GM23338 (cell line): ENCODE measurements at regions not wholly inside any gene's neighbourhood (a gene's known extent, or its start where the extent isn't known, plus 50 kb on each side); places are given as distances from the start of the nearest gene placed in this dataset.

Experiments
- ATAC-seq: fragments of 200-7000 bp; cut with Tn5 transposase; 3 replicates; pipeline ENCODE4 v1.9.1; 2020
- DNase-seq: peaks from one replicate; pipeline ENCODE4 v3.0.0-alpha.2; 2015; ENCODE audit warnings: low spot score
- H2AFZ ChIP-seq: fragments of 200-600 bp; sonication (generic); 2 replicates; pipeline ENCODE4 v1.8.0; 2016; ENCODE audit warnings: antibody characterized with exemption, mild to moderate bottlenecking, moderate library complexity
- H3F3A ChIP-seq: fragments of 200-600 bp; sonication (generic); replicated peaks from 2 replicates; pipeline ENCODE4 v1.8.0; 2017; ENCODE audit warnings: antibody characterized with exemption, mixed run types, low read depth
- H3K27ac ChIP-seq: fragments of 200-600 bp; sonication (generic); 2 replicates; pipeline ENCODE4 v1.6.1; 2016; ENCODE audit warnings: low read depth
- H3K27me3 ChIP-seq: fragments of 200-600 bp; sonication (generic); 2 replicates; pipeline ENCODE4 v1.8.0; 2016; ENCODE audit warnings: mild to moderate bottlenecking, mixed run types, moderate library complexity; ENCODE audit not compliant: insufficient read depth
- H3K36me3 ChIP-seq: fragments of 200-600 bp; sonication (generic); 2 replicates; pipeline ENCODE4 v1.8.0; 2016; ENCODE audit warnings: mild to moderate bottlenecking; ENCODE audit not compliant: insufficient read depth
- H3K4me1 ChIP-seq: fragments of 200-600 bp; sonication (generic); 2 replicates; pipeline ENCODE4 v1.8.0; 2016; ENCODE audit warnings: mild to moderate bottlenecking, moderate library complexity; ENCODE audit not compliant: insufficient read depth
- H3K4me2 ChIP-seq: fragments of 200-600 bp; sonication (generic); 2 replicates; pipeline ENCODE4 v1.7.1; 2017; ENCODE audit warnings: mixed run types
- H3K4me3 ChIP-seq: fragments of 200-600 bp; sonication (generic); 2 replicates; pipeline ENCODE4 v1.6.1; 2016; ENCODE audit warnings: mixed run types
- H3K79me2 ChIP-seq: fragments of 200-600 bp; sonication (generic); replicated peaks from 2 replicates; pipeline ENCODE4 v1.8.0; 2017; ENCODE audit warnings: mild to moderate bottlenecking; ENCODE audit not compliant: insufficient read depth
- H3K9me2 ChIP-seq: fragments of 200-600 bp; sonication (generic); 2 replicates; pipeline ENCODE4 v1.8.0; 2017; ENCODE audit not compliant: insufficient read depth
- H4K20me1 ChIP-seq: fragments of 200-600 bp; sonication (generic); replicated peaks from 2 replicates; pipeline ENCODE4 v1.8.0; 2017; ENCODE audit warnings: mild to moderate bottlenecking; ENCODE audit not compliant: insufficient read depth
- H3K27ac Mint-ChIP-seq: 2 replicates; pipeline ENCODE4 v1.8.0; 2020; ENCODE audit warnings: inconsistent platforms, mild to moderate bottlenecking, moderate library complexity, mixed read lengths
- H3K27me3 Mint-ChIP-seq: 3 replicates; pipeline ENCODE4 v1.8.0; 2022; ENCODE audit warnings: low read depth, mild to moderate bottlenecking, moderate library complexity, mixed read lengths, inconsistent platforms; ENCODE audit not compliant: insufficient read depth, poor library complexity
- H3K36me3 Mint-ChIP-seq: 3 replicates; pipeline ENCODE4 v1.8.0; 2021; ENCODE audit warnings: low read depth, mild to moderate bottlenecking, inconsistent platforms, moderate library complexity, mixed read lengths
- H3K4me1 Mint-ChIP-seq: 3 replicates; pipeline ENCODE4 v1.8.0; 2020; ENCODE audit warnings: mild to moderate bottlenecking, inconsistent platforms, mixed read lengths
- H3K4me3 Mint-ChIP-seq: 3 replicates; pipeline ENCODE4 v1.8.0; 2021; ENCODE audit warnings: moderate library complexity, mild to moderate bottlenecking, inconsistent platforms, mixed read lengths
- H3K9me3 Mint-ChIP-seq: 3 replicates; pipeline ENCODE4 v1.8.0; 2020; ENCODE audit warnings: moderate library complexity, mild to moderate bottlenecking, inconsistent platforms, mixed read lengths
- CREB1 ChIP-seq: fragments of 250-450 bp; sonication (Bioruptor Pico); IDR thresholded peaks from 2 replicates; pipeline ENCODE4 v1.5.0; 2020; ENCODE audit warnings: low read depth, mild to moderate bottlenecking, moderate library complexity
- CTCF ChIP-seq, 2 experiments: fragments of 200-600 bp in 1 of 2; sonication (generic) in 1 of 2; conservative IDR thresholded peaks; 2 replicates each; pipeline versions ENCODE4 v1.5.1 to v1.6.1; 2016 to 2017; ENCODE audit warnings: antibody characterized with exemption in 2 of 2, low read depth in 2 of 2, mild to moderate bottlenecking in 2 of 2, moderate library complexity in 1 of 2
- EZH2 ChIP-seq: fragments of 200-600 bp; sonication (generic); IDR thresholded peaks from one replicate; pipeline ENCODE4 v1.8.0; 2017; ENCODE audit warnings: antibody characterized with exemption, mild to moderate bottlenecking, low read depth; ENCODE audit not compliant: unreplicated experiment
- EZH2phosphoT487 ChIP-seq: fragments of 200-600 bp; sonication (generic); IDR thresholded peaks from one replicate; pipeline ENCODE4 v1.8.1; 2018; ENCODE audit warnings: antibody characterized with exemption; ENCODE audit not compliant: unreplicated experiment
- POLR2AphosphoS5 ChIP-seq: IDR thresholded peaks from 2 replicates; pipeline ENCODE4 v1.6.1; 2016; ENCODE audit warnings: antibody characterized with exemption, low read depth
- ZNF114 ChIP-seq: fragments of 250-450 bp; sonication (Bioruptor Pico); IDR thresholded peaks from 2 replicates; pipeline ENCODE4 v1.5.0; 2020; ENCODE audit warnings: mild to moderate bottlenecking, moderate library complexity
- ZNF331 ChIP-seq: fragments of 250-450 bp; sonication (Bioruptor Pico); IDR thresholded peaks from 2 replicates; pipeline ENCODE4 v1.5.0; 2020; ENCODE audit warnings: low read depth, mild to moderate bottlenecking, moderate library complexity
- TF ChIP-seq, protein P1 (sequence below): IDR thresholded peaks from one replicate; pipeline ENCODE4 v1.6.1; 2018; ENCODE audit warnings: antibody characterized with exemption; ENCODE audit not compliant: unreplicated experiment

GRCh38 chrX:3426552-3426951 lies 80.1 kb upstream of the MXRA5 start (continued):
- TF ChIP-seq, protein P1, sequence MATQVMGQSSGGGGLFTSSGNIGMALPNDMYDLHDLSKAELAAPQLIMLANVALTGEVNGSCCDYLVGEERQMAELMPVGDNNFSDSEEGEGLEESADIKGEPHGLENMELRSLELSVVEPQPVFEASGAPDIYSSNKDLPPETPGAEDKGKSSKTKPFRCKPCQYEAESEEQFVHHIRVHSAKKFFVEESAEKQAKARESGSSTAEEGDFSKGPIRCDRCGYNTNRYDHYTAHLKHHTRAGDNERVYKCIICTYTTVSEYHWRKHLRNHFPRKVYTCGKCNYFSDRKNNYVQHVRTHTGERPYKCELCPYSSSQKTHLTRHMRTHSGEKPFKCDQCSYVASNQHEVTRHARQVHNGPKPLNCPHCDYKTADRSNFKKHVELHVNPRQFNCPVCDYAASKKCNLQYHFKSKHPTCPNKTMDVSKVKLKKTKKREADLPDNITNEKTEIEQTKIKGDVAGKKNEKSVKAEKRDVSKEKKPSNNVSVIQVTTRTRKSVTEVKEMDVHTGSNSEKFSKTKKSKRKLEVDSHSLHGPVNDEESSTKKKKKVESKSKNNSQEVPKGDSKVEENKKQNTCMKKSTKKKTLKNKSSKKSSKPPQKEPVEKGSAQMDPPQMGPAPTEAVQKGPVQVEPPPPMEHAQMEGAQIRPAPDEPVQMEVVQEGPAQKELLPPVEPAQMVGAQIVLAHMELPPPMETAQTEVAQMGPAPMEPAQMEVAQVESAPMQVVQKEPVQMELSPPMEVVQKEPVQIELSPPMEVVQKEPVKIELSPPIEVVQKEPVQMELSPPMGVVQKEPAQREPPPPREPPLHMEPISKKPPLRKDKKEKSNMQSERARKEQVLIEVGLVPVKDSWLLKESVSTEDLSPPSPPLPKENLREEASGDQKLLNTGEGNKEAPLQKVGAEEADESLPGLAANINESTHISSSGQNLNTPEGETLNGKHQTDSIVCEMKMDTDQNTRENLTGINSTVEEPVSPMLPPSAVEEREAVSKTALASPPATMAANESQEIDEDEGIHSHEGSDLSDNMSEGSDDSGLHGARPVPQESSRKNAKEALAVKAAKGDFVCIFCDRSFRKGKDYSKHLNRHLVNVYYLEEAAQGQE, result no peak

DNA sequence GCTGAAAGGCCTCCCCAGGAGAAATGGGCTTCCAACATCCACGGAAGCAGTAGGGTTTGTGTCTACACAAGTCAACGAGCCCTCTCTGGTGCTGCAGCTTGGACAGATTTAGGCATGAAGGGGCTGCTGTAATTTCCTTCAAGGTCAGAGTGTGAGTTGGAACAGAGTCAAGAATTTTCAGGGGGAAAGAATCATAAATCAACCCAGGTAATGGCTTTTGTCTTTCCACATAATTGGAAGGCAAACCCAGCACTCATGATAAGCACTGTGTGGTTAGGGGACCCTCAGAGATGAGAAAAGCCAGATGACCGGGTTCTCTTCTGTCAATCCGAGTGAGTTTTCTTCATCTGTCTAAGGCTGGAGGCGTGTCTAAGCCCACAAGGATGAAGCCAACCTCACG lies 78.6 kb upstream of the MXRA5 start:
- Histone ChIP-seq H3K9me2 (no peaks in the 10 kb centered on the region), H3F3A (no peaks in the 10 kb centered on the region), H2AFZ (no peak overlapping the region), H3K4me3 (no peak overlapping the region), H3K4me1 (no peaks in the 10 kb centered on the region), H3K36me3 (no peaks in the 10 kb centered on the region), H3K27me3 (no peaks in the 10 kb centered on the region), H3K4me2 (no peak overlapping the region), H3K27ac (no peak overlapping the region), H4K20me1 (no peaks in the 10 kb centered on the region), H3K79me2 (no peaks in the 10 kb centered on the region)
- no peak for TF ChIP-seq EZH2
- no peak for TF ChIP-seq POLR2AphosphoS5
- TF ChIP-seq, protein P1, result no peak
- no peak for TF ChIP-seq CTCF (conservative IDR thresholded peaks at IDR 0.05; ENCODE audit: low read depth in 2 of 2)
- TF ChIP-seq ZNF331 (CRISPR knock-in tag), result no peak
- TF ChIP-seq EZH2phosphoT487, result no peak
- TF ChIP-seq ZNF114 (CRISPR knock-in tag), result no peak
- no peak for TF ChIP-seq CREB1 (CRISPR knock-in tag)
- no peak for DNase-seq
- Mint-ChIP-seq H3K4me3 (no peak overlapping the region), H3K36me3 (no peaks in the 10 kb centered on the region), H3K27ac (no peak overlapping the region), H3K27me3 (peaks cover under 1% of the 10 kb centered on the region), H3K9me3 (no peaks in the 10 kb centered on the region), H3K4me1 (no peaks in the 10 kb centered on the region)
- no peak for ATAC-seq
